Neural progenitor cell (in vitro differentiated cells): ENCODE measurements at regions not wholly inside any gene's neighbourhood (a gene's known extent, or its start where the extent isn't known, plus 50 kb on each side); places are given as distances from the start of the nearest gene placed in this dataset.

ENCODE experiments used
- DNase-seq: peaks from one replicate; pipeline ENCODE4 v3.0.0-alpha.2; 2016; ENCODE audit warnings: low spot score
- H2AFZ ChIP-seq: fragments of 200-600 bp; sonication (generic); replicated peaks from 2 replicates; pipeline ENCODE4 v1.6.1; 2016; ENCODE audit warnings: antibody characterized with exemption
- H3F3A ChIP-seq: fragments of 200-600 bp; sonication (generic); 2 replicates; pipeline ENCODE4 v1.6.1; 2016; ENCODE audit warnings: antibody characterized with exemption, low read depth
- H3K27ac ChIP-seq: fragments of 200-600 bp; sonication (generic); 2 replicates; pipeline ENCODE4 v1.5.1; 2016; ENCODE audit warnings: mild to moderate bottlenecking
- H3K27me3 ChIP-seq: fragments of 200-600 bp; sonication (generic); 2 replicates; pipeline ENCODE4 v1.6.1; 2016; ENCODE audit warnings: mild to moderate bottlenecking, moderate library complexity
- H3K36me3 ChIP-seq: fragments of 200-600 bp; sonication (generic); 2 replicates; pipeline ENCODE4 v1.5.1; 2016
- H3K4me1 ChIP-seq: fragments of 200-600 bp; sonication (generic); 2 replicates; pipeline ENCODE4 v1.6.1; 2016; ENCODE audit warnings: mixed run types
- H3K4me2 ChIP-seq: fragments of 200-600 bp; sonication (generic); 2 replicates; pipeline ENCODE4 v1.6.1; 2016
- H3K4me3 ChIP-seq: fragments of 200-600 bp; sonication (generic); 2 replicates; pipeline ENCODE4 v1.5.1; 2016
- H3K79me2 ChIP-seq: fragments of 200-600 bp; sonication (generic); 2 replicates; pipeline ENCODE4 v1.6.1; 2016; ENCODE audit warnings: low read depth
- H3K9ac ChIP-seq: fragments of 200-600 bp; sonication (generic); 2 replicates; pipeline ENCODE4 v1.6.1; 2016
- H3K9me3 ChIP-seq: fragments of 200-600 bp; sonication (generic); 2 replicates; pipeline ENCODE4 v1.5.1; 2016; ENCODE audit warnings: low read depth
- H4K20me1 ChIP-seq: fragments of 200-600 bp; sonication (generic); 2 replicates; pipeline ENCODE4 v1.6.1; 2016; ENCODE audit warnings: low read depth
- H3K27ac Mint-ChIP-seq: 3 replicates; pipeline ENCODE4 v1.8.0; 2021; ENCODE audit warnings: mixed read lengths
- H3K27me3 Mint-ChIP-seq: 2 replicates; pipeline ENCODE4 v1.8.0; 2022; ENCODE audit warnings: low read depth, mild to moderate bottlenecking, inconsistent platforms, moderate library complexity, mixed read lengths; ENCODE audit not compliant: insufficient read depth
- H3K36me3 Mint-ChIP-seq: 3 replicates; pipeline ENCODE4 v1.8.0; 2021; ENCODE audit warnings: mixed read lengths
- H3K4me1 Mint-ChIP-seq: 3 replicates; pipeline ENCODE4 v1.8.0; 2021; ENCODE audit warnings: mixed read lengths
- H3K4me3 Mint-ChIP-seq: 3 replicates; pipeline ENCODE4 v1.8.0; 2021; ENCODE audit warnings: mild to moderate bottlenecking, moderate library complexity, mixed read lengths
- H3K9me3 Mint-ChIP-seq: 3 replicates; pipeline ENCODE4 v1.8.0; 2020; ENCODE audit warnings: mixed read lengths
- EZH2 ChIP-seq: fragments of 200-600 bp; sonication (generic); IDR thresholded peaks from 2 replicates; pipeline ENCODE4 v1.6.1; 2017; ENCODE audit warnings: antibody characterized with exemption, mild to moderate bottlenecking, moderate library complexity
- EZH2phosphoT487 ChIP-seq: fragments of 200-600 bp; sonication (generic); IDR thresholded peaks from 2 replicates; pipeline ENCODE4 v1.6.1; 2017; ENCODE audit warnings: antibody characterized with exemption
- TF ChIP-seq, protein P1 (sequence below): fragments of 200-600 bp; sonication (generic); IDR thresholded peaks from 2 replicates; pipeline ENCODE4 v1.5.1; 2017; ENCODE audit warnings: antibody characterized with exemption, mild to moderate bottlenecking

DNA sequence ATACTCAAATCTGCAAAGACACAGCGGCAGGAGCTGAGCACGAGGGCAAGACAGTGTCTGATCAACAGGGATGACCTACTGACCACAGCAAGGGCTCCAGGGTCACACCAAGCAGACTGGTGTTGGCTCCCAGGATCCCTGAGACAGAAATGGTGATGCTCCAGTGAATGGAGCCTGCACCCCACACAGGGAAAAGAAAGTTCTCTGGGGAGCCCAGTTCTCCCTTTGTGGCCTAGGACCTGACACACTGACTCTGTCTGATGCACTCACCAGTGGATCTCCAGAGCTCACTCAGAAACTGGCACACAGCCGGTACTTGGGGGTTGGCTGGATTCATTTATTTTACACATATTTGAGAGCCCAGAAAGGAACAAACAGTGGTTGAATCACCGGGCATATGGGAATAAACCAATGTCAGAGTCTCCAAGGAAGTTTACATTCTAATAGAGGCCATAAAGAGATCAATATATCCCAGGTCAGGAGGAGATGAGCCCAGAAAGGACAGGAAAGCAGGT is 215.6 kb upstream of the ARL4C start:
- Histone ChIP-seq H3K79me2 (no peaks in the 10 kb centered on the region), H2AFZ (no peak overlapping the region), H4K20me1 (no peaks in the 10 kb centered on the region), H3K4me2 (no peak overlapping the region), H3K4me1 (peaks cover 23% of the 10 kb centered on the region), H3K9ac (no peak overlapping the region), H3K27ac (no peak overlapping the region), H3F3A (no peaks in the 10 kb centered on the region), H3K36me3 (no peaks in the 10 kb centered on the region), H3K4me3 (no peak overlapping the region), H3K9me3 (no peaks in the 10 kb centered on the region), H3K27me3 (no peaks in the 10 kb centered on the region)
- TF ChIP-seq EZH2phosphoT487: no peak
- TF ChIP-seq, protein P1, sequence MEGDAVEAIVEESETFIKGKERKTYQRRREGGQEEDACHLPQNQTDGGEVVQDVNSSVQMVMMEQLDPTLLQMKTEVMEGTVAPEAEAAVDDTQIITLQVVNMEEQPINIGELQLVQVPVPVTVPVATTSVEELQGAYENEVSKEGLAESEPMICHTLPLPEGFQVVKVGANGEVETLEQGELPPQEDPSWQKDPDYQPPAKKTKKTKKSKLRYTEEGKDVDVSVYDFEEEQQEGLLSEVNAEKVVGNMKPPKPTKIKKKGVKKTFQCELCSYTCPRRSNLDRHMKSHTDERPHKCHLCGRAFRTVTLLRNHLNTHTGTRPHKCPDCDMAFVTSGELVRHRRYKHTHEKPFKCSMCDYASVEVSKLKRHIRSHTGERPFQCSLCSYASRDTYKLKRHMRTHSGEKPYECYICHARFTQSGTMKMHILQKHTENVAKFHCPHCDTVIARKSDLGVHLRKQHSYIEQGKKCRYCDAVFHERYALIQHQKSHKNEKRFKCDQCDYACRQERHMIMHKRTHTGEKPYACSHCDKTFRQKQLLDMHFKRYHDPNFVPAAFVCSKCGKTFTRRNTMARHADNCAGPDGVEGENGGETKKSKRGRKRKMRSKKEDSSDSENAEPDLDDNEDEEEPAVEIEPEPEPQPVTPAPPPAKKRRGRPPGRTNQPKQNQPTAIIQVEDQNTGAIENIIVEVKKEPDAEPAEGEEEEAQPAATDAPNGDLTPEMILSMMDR: no peak
- no peak for TF ChIP-seq EZH2
- no peaks in the 10 kb centered on the region for H3K9me3 Mint-ChIP-seq
- DNase-seq: no peak
- no peaks in the 10 kb centered on the region for H3K36me3 Mint-ChIP-seq
- H3K4me1 Mint-ChIP-seq: peaks cover 26% of the 10 kb centered on the region
- no peaks in the 10 kb centered on the region for H3K27me3 Mint-ChIP-seq
- H3K4me3 Mint-ChIP-seq: no peak overlapping the region
- H3K27ac Mint-ChIP-seq: no peak overlapping the region

DNA sequence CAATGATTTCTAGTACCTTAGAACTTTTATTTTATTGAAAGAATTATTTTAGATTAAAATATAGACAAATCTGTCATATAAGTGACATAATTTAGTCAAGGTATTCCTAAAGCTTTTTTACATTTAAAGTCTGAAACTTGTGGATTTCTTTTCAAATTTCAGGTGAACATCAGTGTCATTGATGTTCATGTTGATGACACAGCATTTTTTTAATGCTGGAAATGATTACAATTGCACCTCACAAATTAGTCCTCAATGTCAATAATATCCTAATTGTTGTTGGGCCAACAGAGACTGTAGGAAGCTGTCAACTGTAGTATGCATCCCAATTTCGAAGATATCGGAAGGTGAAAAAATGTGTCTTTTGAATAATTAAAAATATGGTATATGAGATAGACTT is 214.4 kb upstream of the ARL4C start:
- Histone ChIP-seq H3K4me2 (no peak overlapping the region), H3K4me1 (peaks cover 24% of the 10 kb centered on the region), H3K4me3 (no peak overlapping the region), H4K20me1 (no peaks in the 10 kb centered on the region), H3K79me2 (no peaks in the 10 kb centered on the region), H3K9ac (no peak overlapping the region), H3F3A (no peaks in the 10 kb centered on the region), H3K36me3 (no peaks in the 10 kb centered on the region), H3K9me3 (no peaks in the 10 kb centered on the region), H3K27ac (no peak overlapping the region), H2AFZ (no peak overlapping the region), H3K27me3 (no peaks in the 10 kb centered on the region)
- no peak overlapping the region for H3K4me3 Mint-ChIP-seq
- no peaks in the 10 kb centered on the region for H3K27me3 Mint-ChIP-seq
- no peak for DNase-seq
- no peak overlapping the region for H3K27ac Mint-ChIP-seq
- H3K9me3 Mint-ChIP-seq: no peaks in the 10 kb centered on the region
- TF ChIP-seq, protein P1: no peak
- TF ChIP-seq EZH2phosphoT487 (no peak), EZH2 (no peak)
- peaks cover 30% of the 10 kb centered on the region for H3K4me1 Mint-ChIP-seq
- H3K36me3 Mint-ChIP-seq: no peaks in the 10 kb centered on the region

DNA sequence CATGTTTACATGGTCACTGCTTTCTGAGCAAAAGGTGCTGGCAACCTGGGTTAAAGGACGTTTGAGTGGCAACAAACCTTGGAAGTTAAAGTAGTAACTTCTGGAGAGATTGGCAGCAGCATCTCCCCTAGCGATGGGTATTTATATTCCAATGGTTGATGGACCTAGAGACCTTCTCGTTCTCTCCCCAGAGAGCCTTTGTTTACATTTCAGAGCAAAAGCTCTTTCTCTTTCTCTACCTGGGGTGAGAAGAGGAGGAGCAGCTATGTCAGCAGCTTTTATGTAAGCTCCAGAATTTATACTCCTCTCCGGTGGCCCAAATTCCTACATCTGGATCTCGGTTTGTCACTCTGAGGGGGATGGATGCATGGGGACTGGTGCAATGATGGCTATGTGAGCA is 213.7 kb upstream of the ARL4C start:
- H4K20me1 ChIP-seq: no peaks in the 10 kb centered on the region
- no peaks in the 10 kb centered on the region for H3K9me3 ChIP-seq
- peaks cover 3% of the 10 kb centered on the region for H3K27me3 Mint-ChIP-seq
- H3K9me3 Mint-ChIP-seq: no peaks in the 10 kb centered on the region
- H3K9ac ChIP-seq: no peak overlapping the region
- no peak overlapping the region for H3K4me3 Mint-ChIP-seq
- H3K4me3 ChIP-seq: no peak overlapping the region
- peak overlapping the region; percentile 78 for H2AFZ ChIP-seq
- TF ChIP-seq, protein P1: no peak
- TF ChIP-seq EZH2 (no peak), EZH2phosphoT487 (no peak)
- no peaks in the 10 kb centered on the region for H3F3A ChIP-seq
- H3K27me3 ChIP-seq: no peaks in the 10 kb centered on the region
- no peak for DNase-seq
- no peaks in the 10 kb centered on the region for H3K36me3 Mint-ChIP-seq
- peaks cover 24% of the 10 kb centered on the region for H3K4me1 ChIP-seq
- H3K27ac Mint-ChIP-seq: no peak overlapping the region
- H3K4me1 Mint-ChIP-seq: peaks cover 30% of the 10 kb centered on the region
- no peaks in the 10 kb centered on the region for H3K79me2 ChIP-seq
- H3K4me2 ChIP-seq: peak overlapping the region; percentile 53
- no peak overlapping the region for H3K27ac ChIP-seq
- H3K36me3 ChIP-seq: no peaks in the 10 kb centered on the region
